Choroid plexus epithelial cell (primary cell): ENCODE measurements at regions not wholly inside any gene's neighbourhood (a gene's known extent, or its start where the extent isn't known, plus 50 kb on each side); places are given as distances from the start of the nearest gene placed in this dataset.

Source experiments
- DNase-seq: peaks from one replicate; pipeline ENCODE4 v3.0.0-alpha.2; 2010; ENCODE audit warnings: low read depth
- H3K4me3 ChIP-seq: 2 replicates; pipeline ENCODE4 v1.5.1; 2011; ENCODE audit warnings: low read depth, mild to moderate bottlenecking, control low read depth, low read length, moderate library complexity
- CTCF ChIP-seq: conservative IDR thresholded peaks from 2 replicates; pipeline ENCODE4 v1.5.1; 2011; ENCODE audit warnings: low read depth, mild to moderate bottlenecking, control low read depth, inconsistent platforms, low read length, moderate library complexity

GRCh38 chr2:217335341-217335966 lies 475.6 kb upstream of the TNP1 start:
- no peak for TF ChIP-seq CTCF
- DNase-seq, result no peak
- H3K4me3 ChIP-seq, result no peak overlapping the region

GRCh38 chr2:217334561-217334960 lies 474.7 kb upstream of the TNP1 start:
- no peak for DNase-seq
- TF ChIP-seq CTCF, result no peak
- no peak overlapping the region for H3K4me3 ChIP-seq

- DNase-seq, result no peak
- H3K4me3 ChIP-seq, result no peak overlapping the region
- TF ChIP-seq CTCF, result no peak
These were observed 473.0 kb upstream of the TNP1 start for GRCh38 chr2:217332866-217333265.

- no peak overlapping the region for H3K4me3 ChIP-seq
- TF ChIP-seq CTCF, result no peak
- no peak for DNase-seq
These were observed 472.5 kb upstream of the TNP1 start for GRCh38 chr2:217332417-217332791.

- H3K4me3 ChIP-seq, result no peak overlapping the region
- DNase-seq, result peak; percentile 87
- no peak for TF ChIP-seq CTCF
These were observed 471.9 kb upstream of the TNP1 start for GRCh38 chr2:217331523-217332416.

GRCh38 chr2:217330647-217331046 lies 470.8 kb upstream of the TNP1 start:
- DNase-seq, result no peak
- TF ChIP-seq CTCF, result no peak
- no peak overlapping the region for H3K4me3 ChIP-seq
